ENCODE measurements at regions not wholly inside any gene's neighbourhood (a gene's known extent, or its start where the extent isn't known, plus 50 kb on each side); places are given as distances from the start of the nearest gene placed in this dataset.

DNA sequence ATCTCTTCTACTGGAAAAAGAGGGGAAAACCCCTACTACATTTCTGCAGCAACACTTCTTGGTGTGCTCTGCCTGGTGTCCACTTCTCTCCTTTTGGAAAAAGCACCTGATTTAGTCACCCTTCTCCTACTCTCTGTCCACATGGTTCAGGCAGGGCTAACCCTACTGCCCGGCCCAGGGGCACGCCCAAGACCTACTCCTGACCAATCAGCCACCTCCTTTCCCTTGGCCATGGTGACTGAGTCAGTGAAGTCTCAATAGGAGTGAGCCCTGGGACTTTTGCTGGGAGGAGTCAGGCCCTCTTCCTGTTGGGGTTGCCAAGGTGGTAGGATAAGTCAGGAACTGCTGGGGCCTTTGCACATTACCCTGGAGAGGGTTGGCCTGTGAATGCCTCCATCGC, 52.5 kb upstream of the MYL2 start:
- TF ChIP-seq, protein P1, sequence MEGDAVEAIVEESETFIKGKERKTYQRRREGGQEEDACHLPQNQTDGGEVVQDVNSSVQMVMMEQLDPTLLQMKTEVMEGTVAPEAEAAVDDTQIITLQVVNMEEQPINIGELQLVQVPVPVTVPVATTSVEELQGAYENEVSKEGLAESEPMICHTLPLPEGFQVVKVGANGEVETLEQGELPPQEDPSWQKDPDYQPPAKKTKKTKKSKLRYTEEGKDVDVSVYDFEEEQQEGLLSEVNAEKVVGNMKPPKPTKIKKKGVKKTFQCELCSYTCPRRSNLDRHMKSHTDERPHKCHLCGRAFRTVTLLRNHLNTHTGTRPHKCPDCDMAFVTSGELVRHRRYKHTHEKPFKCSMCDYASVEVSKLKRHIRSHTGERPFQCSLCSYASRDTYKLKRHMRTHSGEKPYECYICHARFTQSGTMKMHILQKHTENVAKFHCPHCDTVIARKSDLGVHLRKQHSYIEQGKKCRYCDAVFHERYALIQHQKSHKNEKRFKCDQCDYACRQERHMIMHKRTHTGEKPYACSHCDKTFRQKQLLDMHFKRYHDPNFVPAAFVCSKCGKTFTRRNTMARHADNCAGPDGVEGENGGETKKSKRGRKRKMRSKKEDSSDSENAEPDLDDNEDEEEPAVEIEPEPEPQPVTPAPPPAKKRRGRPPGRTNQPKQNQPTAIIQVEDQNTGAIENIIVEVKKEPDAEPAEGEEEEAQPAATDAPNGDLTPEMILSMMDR (IDR thresholded peaks at IDR 0.05), result no peak
- no peak for TF ChIP-seq POLR2A (IDR thresholded peaks at IDR 0.05)
- TF ChIP-seq EP300 (IDR thresholded peaks at IDR 0.05), result no peak
- TF ChIP-seq POLR2AphosphoS5 (IDR thresholded peaks at IDR 0.05), result no peak
